Breast epithelium (tissue), 3 donors: ENCODE measurements at regions not wholly inside any gene's neighbourhood (a gene's known extent, or its start where the extent isn't known, plus 50 kb on each side); places are given as distances from the start of the nearest gene placed in this dataset.

Experiments used
- CTCF ChIP-seq, 3 donors: fragments of 450-650 bp; IDR thresholded peaks; one replicate each; pipeline ENCODE4 v1.5.1; 2016 to 2017; ENCODE audit warnings: antibody characterized with exemption in 3 of 3, mild to moderate bottlenecking in 3 of 3, moderate library complexity in 3 of 3
- POLR2A ChIP-seq: fragments of 450-650 bp; IDR thresholded peaks from one replicate; pipeline ENCODE4 v1.6.1; 2016; ENCODE audit warnings: antibody characterized with exemption, mild to moderate bottlenecking, moderate library complexity
- POLR2AphosphoS5 ChIP-seq, 3 donors: sonication (generic); formaldehyde crosslinking; IDR thresholded peaks; one replicate each; pipeline ENCODE4 v1.6.1; 2017; ENCODE audit warnings: antibody characterized with exemption in 3 of 3

- TF ChIP-seq CTCF (IDR thresholded peaks at IDR 0.05) (no peak), POLR2AphosphoS5 (IDR thresholded peaks at IDR 0.05) (no peak), POLR2A (no peak)
These were observed 201.7 kb upstream of the LINGO1 start for GRCh38 chr15:77834276-77834990.
